Ovary (tissue), 3 donors: ENCODE measurements at regions not wholly inside any gene's neighbourhood (a gene's known extent, or its start where the extent isn't known, plus 50 kb on each side); places are given as distances from the start of the nearest gene placed in this dataset.

ENCODE experiments used
- EP300 ChIP-seq: sonication (generic); formaldehyde crosslinking; IDR thresholded peaks from one replicate; pipeline ENCODE4 v1.6.1; 2017; ENCODE audit warnings: antibody characterized with exemption
- TF ChIP-seq, protein P1 (sequence below), 3 donors: fragments of 450-650 bp in 2 of 3; fragments of 200-600 bp in 1 of 3; IDR thresholded peaks; one replicate each; pipeline versions ENCODE4 v1.5.1 to v1.8.0; 2016 to 2022; ENCODE audit warnings: antibody characterized with exemption in 3 of 3, mild to moderate bottlenecking in 1 of 3
- donor health status: DM: no; HTN: no; CAD: no.

DNA sequence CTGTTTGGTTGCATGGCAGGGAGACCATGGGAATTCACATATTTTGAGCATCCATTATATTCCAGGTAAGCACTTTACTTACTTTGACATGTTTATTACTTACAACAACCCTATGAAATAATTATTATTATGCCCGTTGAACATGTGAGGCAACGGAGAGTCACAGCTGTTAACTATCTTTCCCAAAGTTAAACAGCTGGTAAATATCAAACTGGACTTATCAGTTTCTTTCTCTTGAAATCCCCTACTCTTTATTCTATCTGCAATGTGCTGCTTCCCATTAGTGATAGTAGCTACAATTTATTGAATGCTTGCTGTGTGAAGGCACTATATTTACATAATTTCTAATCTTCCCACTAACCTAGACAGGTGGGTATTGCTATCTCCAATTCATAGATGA, 847.7 kb upstream of the MAP3K7 start:
- no peak for TF ChIP-seq EP300
- TF ChIP-seq, protein P1, sequence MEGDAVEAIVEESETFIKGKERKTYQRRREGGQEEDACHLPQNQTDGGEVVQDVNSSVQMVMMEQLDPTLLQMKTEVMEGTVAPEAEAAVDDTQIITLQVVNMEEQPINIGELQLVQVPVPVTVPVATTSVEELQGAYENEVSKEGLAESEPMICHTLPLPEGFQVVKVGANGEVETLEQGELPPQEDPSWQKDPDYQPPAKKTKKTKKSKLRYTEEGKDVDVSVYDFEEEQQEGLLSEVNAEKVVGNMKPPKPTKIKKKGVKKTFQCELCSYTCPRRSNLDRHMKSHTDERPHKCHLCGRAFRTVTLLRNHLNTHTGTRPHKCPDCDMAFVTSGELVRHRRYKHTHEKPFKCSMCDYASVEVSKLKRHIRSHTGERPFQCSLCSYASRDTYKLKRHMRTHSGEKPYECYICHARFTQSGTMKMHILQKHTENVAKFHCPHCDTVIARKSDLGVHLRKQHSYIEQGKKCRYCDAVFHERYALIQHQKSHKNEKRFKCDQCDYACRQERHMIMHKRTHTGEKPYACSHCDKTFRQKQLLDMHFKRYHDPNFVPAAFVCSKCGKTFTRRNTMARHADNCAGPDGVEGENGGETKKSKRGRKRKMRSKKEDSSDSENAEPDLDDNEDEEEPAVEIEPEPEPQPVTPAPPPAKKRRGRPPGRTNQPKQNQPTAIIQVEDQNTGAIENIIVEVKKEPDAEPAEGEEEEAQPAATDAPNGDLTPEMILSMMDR (IDR thresholded peaks at IDR 0.05) = no peak
